ENCODE measurements at regions not wholly inside any gene's neighbourhood (a gene's known extent, or its start where the extent isn't known, plus 50 kb on each side); places are given as distances from the start of the nearest gene placed in this dataset.

DNA sequence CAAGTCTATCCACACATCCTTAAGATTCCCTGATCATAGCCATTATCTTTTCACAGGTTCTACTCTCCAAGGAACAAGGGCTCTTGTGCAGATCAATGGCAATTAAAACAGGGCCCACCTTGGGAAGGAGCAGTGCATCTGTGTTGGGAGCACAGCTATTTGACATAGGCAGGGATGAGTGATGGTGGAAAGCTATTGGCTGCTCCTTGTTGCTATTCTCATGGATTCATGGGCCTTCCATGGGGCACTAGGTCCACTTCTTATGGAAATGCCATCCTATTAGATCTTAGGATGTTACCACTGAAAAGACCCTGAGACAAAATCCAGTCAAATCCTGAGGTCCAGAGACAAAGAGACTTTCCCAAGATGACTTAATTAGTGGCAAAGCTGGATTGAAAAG lies 148.6 kb upstream of the MTNR1B start:
- no peak overlapping the region for H3K4me2 ChIP-seq (ENCODE audit: control insufficient read depth, extremely low read depth, insufficient read depth, low read depth, low read length)
- H2AFZ ChIP-seq (ENCODE audit: control insufficient read depth, low read length), result no peak overlapping the region
- FAIRE-seq (no peak), DNase-seq (ENCODE audit: low read depth, low spot score) (no peak)
- TF ChIP-seq, protein P1, sequence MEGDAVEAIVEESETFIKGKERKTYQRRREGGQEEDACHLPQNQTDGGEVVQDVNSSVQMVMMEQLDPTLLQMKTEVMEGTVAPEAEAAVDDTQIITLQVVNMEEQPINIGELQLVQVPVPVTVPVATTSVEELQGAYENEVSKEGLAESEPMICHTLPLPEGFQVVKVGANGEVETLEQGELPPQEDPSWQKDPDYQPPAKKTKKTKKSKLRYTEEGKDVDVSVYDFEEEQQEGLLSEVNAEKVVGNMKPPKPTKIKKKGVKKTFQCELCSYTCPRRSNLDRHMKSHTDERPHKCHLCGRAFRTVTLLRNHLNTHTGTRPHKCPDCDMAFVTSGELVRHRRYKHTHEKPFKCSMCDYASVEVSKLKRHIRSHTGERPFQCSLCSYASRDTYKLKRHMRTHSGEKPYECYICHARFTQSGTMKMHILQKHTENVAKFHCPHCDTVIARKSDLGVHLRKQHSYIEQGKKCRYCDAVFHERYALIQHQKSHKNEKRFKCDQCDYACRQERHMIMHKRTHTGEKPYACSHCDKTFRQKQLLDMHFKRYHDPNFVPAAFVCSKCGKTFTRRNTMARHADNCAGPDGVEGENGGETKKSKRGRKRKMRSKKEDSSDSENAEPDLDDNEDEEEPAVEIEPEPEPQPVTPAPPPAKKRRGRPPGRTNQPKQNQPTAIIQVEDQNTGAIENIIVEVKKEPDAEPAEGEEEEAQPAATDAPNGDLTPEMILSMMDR (optimal IDR thresholded peaks at IDR 0.05 in 1 of 3, IDR thresholded peaks at IDR 0.05 in 1 of 3, conservative IDR thresholded peaks at IDR 0.05 in 1 of 3; ENCODE audit: extremely low read depth in 1 of 3, insufficient read depth in 2 of 3, low read length in 3 of 3), result no peak
- TF ChIP-seq EZH2 (IDR thresholded peaks at IDR 0.05; ENCODE audit: low read length), result no peak
- H3K79me2 ChIP-seq (ENCODE audit: control insufficient read depth, insufficient read depth, low read length), result no peaks in the 10 kb centered on the region
- H3K4me3 ChIP-seq (ENCODE audit: control insufficient read depth in 2 of 3, extremely low read depth in 1 of 3, insufficient read depth in 2 of 3, low read depth in 1 of 3, low read length in 3 of 3), result no peak overlapping the region
- H3K9me3 ChIP-seq (ENCODE audit: control insufficient read depth, low read depth, low read length), result no peaks in the 10 kb centered on the region
- peaks cover 2% of the 10 kb centered on the region for H3K27me3 ChIP-seq (ENCODE audit: control insufficient read depth, extremely low read depth, insufficient read depth, low read length)
- no peaks in the 10 kb centered on the region for H4K20me1 ChIP-seq (ENCODE audit: control insufficient read depth, extremely low read depth, insufficient read depth, low read length)
- no peak overlapping the region for H3K27ac ChIP-seq (ENCODE audit: control insufficient read depth, insufficient read depth, low read length)
- no peaks in the 10 kb centered on the region for H3K9me1 ChIP-seq (ENCODE audit: control insufficient read depth, extremely low read depth, insufficient read depth, low read length)
- no peaks in the 10 kb centered on the region for H3K36me3 ChIP-seq (ENCODE audit: control insufficient read depth in 2 of 2, extremely low read depth in 1 of 2, insufficient read depth in 2 of 2, low read length in 2 of 2)
- H3K4me1 ChIP-seq (ENCODE audit: control insufficient read depth, extremely low read depth, insufficient read depth, low read length), result no peaks in the 10 kb centered on the region
- dilution Hi-C loops (cut with MboI; ENCODE audit: extremely low pct_ligation_motif_present, low sequenced_read_pairs), result no loop called here
- no peak overlapping the region for H3K9ac ChIP-seq (ENCODE audit: control insufficient read depth, extremely low read depth, insufficient read depth, low read length)

DNA sequence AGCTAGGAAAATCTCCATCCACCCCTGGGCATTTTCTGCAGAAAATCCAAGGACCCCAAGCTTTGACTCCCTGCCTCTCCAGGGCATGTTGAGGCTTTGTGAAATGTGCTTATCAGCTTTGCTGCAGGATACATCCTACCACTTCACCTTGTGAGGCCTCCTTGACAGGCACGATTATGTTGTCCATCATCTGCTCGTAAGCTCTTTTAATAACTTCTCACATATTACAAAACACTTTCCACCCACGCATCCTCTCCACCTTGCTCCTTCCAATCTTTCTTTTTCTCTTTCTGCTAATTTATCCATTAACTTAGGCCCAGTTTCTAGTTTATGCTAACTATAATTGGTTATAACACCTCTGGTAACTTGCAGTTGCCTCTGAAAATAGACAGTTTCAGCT lies 147.0 kb upstream of the MTNR1B start:
- no peak overlapping the region for H3K4me2 ChIP-seq (ENCODE audit: control insufficient read depth, extremely low read depth, insufficient read depth, low read depth, low read length)
- no peak overlapping the region for H2AFZ ChIP-seq (ENCODE audit: control insufficient read depth, low read length)
- no peaks in the 10 kb centered on the region for H3K9me3 ChIP-seq (ENCODE audit: control insufficient read depth, low read depth, low read length)
- no peak for DNase-seq (ENCODE audit: low read depth, low spot score)
- no peak for FAIRE-seq
- H4K20me1 ChIP-seq (ENCODE audit: control insufficient read depth, extremely low read depth, insufficient read depth, low read length), result no peaks in the 10 kb centered on the region
- peaks cover 9% of the 10 kb centered on the region for H3K27me3 ChIP-seq (ENCODE audit: control insufficient read depth, extremely low read depth, insufficient read depth, low read length)
- H3K79me2 ChIP-seq (ENCODE audit: control insufficient read depth, insufficient read depth, low read length), result no peaks in the 10 kb centered on the region
- H3K4me3 ChIP-seq (ENCODE audit: control insufficient read depth in 2 of 3, extremely low read depth in 1 of 3, insufficient read depth in 2 of 3, low read depth in 1 of 3, low read length in 3 of 3), result no peak overlapping the region
- dilution Hi-C loops (cut with MboI; ENCODE audit: extremely low pct_ligation_motif_present, low sequenced_read_pairs), result no loop called here
- no peak overlapping the region for H3K9ac ChIP-seq (ENCODE audit: control insufficient read depth, extremely low read depth, insufficient read depth, low read length)
- no peaks in the 10 kb centered on the region for H3K36me3 ChIP-seq (ENCODE audit: control insufficient read depth in 2 of 2, extremely low read depth in 1 of 2, insufficient read depth in 2 of 2, low read length in 2 of 2)
- TF ChIP-seq EZH2 (IDR thresholded peaks at IDR 0.05; ENCODE audit: low read length), result no peak
- TF ChIP-seq, protein P1 (optimal IDR thresholded peaks at IDR 0.05 in 1 of 3, IDR thresholded peaks at IDR 0.05 in 1 of 3, conservative IDR thresholded peaks at IDR 0.05 in 1 of 3; ENCODE audit: extremely low read depth in 1 of 3, insufficient read depth in 2 of 3, low read length in 3 of 3), result no peak
- H3K27ac ChIP-seq (ENCODE audit: control insufficient read depth, insufficient read depth, low read length), result no peak overlapping the region
- peaks cover 5% of the 10 kb centered on the region for H3K4me1 ChIP-seq (ENCODE audit: control insufficient read depth, extremely low read depth, insufficient read depth, low read length)
- no peaks in the 10 kb centered on the region for H3K9me1 ChIP-seq (ENCODE audit: control insufficient read depth, extremely low read depth, insufficient read depth, low read length)

Data from keratinocyte (primary cell).